Choroid plexus epithelial cell (primary cell): ENCODE measurements at regions not wholly inside any gene's neighbourhood (a gene's known extent, or its start where the extent isn't known, plus 50 kb on each side); places are given as distances from the start of the nearest gene placed in this dataset.

Experiments
- DNase-seq: peaks from one replicate; pipeline ENCODE4 v3.0.0-alpha.2; 2010; ENCODE audit warnings: low read depth
- H3K4me3 ChIP-seq: 2 replicates; pipeline ENCODE4 v1.5.1; 2011; ENCODE audit warnings: low read depth, mild to moderate bottlenecking, control low read depth, low read length, moderate library complexity
- TF ChIP-seq, protein P1 (sequence below): conservative IDR thresholded peaks from 2 replicates; pipeline ENCODE4 v1.5.1; 2011; ENCODE audit warnings: low read depth, mild to moderate bottlenecking, control low read depth, inconsistent platforms, low read length, moderate library complexity

GRCh38 chrX:144946666-144947065 lies 300.6 kb upstream of the SPANXN1 start:
- TF ChIP-seq, protein P1, sequence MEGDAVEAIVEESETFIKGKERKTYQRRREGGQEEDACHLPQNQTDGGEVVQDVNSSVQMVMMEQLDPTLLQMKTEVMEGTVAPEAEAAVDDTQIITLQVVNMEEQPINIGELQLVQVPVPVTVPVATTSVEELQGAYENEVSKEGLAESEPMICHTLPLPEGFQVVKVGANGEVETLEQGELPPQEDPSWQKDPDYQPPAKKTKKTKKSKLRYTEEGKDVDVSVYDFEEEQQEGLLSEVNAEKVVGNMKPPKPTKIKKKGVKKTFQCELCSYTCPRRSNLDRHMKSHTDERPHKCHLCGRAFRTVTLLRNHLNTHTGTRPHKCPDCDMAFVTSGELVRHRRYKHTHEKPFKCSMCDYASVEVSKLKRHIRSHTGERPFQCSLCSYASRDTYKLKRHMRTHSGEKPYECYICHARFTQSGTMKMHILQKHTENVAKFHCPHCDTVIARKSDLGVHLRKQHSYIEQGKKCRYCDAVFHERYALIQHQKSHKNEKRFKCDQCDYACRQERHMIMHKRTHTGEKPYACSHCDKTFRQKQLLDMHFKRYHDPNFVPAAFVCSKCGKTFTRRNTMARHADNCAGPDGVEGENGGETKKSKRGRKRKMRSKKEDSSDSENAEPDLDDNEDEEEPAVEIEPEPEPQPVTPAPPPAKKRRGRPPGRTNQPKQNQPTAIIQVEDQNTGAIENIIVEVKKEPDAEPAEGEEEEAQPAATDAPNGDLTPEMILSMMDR = no peak
- no peak for DNase-seq

More at GRCh38 chrX:144946666-144947065, 300.6 kb upstream of the SPANXN1 start:
- H3K4me3 ChIP-seq = no peak overlapping the region
